Upper lobe of left lung (tissue), 6 donors: ENCODE measurements at regions not wholly inside any gene's neighbourhood (a gene's known extent, or its start where the extent isn't known, plus 50 kb on each side); places are given as distances from the start of the nearest gene placed in this dataset.

Experiments
- ATAC-seq, 2 donors: fragments of 200-7000 bp; cut with Tn5 transposase; one replicate each; pipeline ENCODE4 v1.9.1; 2022; ENCODE audit warnings: mild to moderate bottlenecking in 2 of 2, moderate library complexity in 2 of 2; ENCODE audit not compliant: low FRiP score in 2 of 2
- DNase-seq, 2 donors: peaks; one replicate each; pipeline ENCODE4 v3.0.0-alpha.2; 2019 to 2020
- H3K27ac ChIP-seq, 4 donors: fragments of 200-600 bp; sonication (generic); one replicate each; pipeline ENCODE4 v1.5.1; 2016 to 2019
- H3K27me3 ChIP-seq, 4 donors: fragments of 200-600 bp; sonication (generic); one replicate each; pipeline ENCODE4 v1.5.1; 2017 to 2019
- H3K36me3 ChIP-seq, 4 donors: fragments of 200-600 bp; sonication (generic); one replicate each; pipeline ENCODE4 v1.5.1; 2016 to 2019
- H3K4me1 ChIP-seq, 4 donors: fragments of 200-600 bp; sonication (generic); one replicate each; pipeline ENCODE4 v1.5.1; 2018 to 2019
- H3K4me3 ChIP-seq, 4 donors: fragments of 200-600 bp; sonication (generic); one replicate each; pipeline ENCODE4 v1.5.1; 2017 to 2019; ENCODE audit warnings: mild to moderate bottlenecking in 2 of 4, moderate library complexity in 1 of 4
- H3K9me3 ChIP-seq, 4 donors: fragments of 200-600 bp; sonication (generic); one replicate each; pipeline ENCODE4 v1.5.1; 2018 to 2019
- EP300 ChIP-seq, 4 donors: sonication (generic); formaldehyde crosslinking; IDR thresholded peaks; one replicate each; pipeline ENCODE4 v1.5.1; 2017; ENCODE audit warnings: antibody characterized with exemption in 4 of 4, control low read depth in 2 of 4
- POLR2A ChIP-seq, 4 donors: fragments of 450-650 bp; IDR thresholded peaks; one replicate each; pipeline ENCODE4 v1.5.1; 2016 to 2017; ENCODE audit warnings: antibody characterized with exemption in 4 of 4, mild to moderate bottlenecking in 2 of 4
- POLR2AphosphoS5 ChIP-seq, 2 donors: sonication (generic); formaldehyde crosslinking; IDR thresholded peaks; one replicate each; pipeline ENCODE4 v1.5.1; 2017; ENCODE audit warnings: antibody characterized with exemption in 2 of 2
- WGBS, 2 donors: methylation state at CpG; one replicate each; pipeline ENCODE4 v1.1.5; 2017 to 2018; 5-methylcytosine and 5-hydroxymethylcytosine counted together
- small RNA-seq, 4 donors: library from RNA; depleted of rRNA; stranded (forward); fragments of <200 nt; gene quantifications; one replicate each; pipeline ENCODE3, GENCODE V24; 2016
- TF ChIP-seq, protein P1 (sequence below), 6 experiments: fragments of 450-650 bp in 4 of 6; fragments of 200-600 bp in 2 of 6; sonication (generic) in 2 of 6; IDR thresholded peaks; one replicate each; pipeline ENCODE4 v1.5.1; 2016 to 2019; ENCODE audit warnings: antibody characterized with exemption in 6 of 6
- donor health status: DM: no; HTN: no; CAD: no; lungs with moderate emphysema.
- donor health status: DM: no; HTN: yes; CAD: no; lungs with severe emphysema.

DNA sequence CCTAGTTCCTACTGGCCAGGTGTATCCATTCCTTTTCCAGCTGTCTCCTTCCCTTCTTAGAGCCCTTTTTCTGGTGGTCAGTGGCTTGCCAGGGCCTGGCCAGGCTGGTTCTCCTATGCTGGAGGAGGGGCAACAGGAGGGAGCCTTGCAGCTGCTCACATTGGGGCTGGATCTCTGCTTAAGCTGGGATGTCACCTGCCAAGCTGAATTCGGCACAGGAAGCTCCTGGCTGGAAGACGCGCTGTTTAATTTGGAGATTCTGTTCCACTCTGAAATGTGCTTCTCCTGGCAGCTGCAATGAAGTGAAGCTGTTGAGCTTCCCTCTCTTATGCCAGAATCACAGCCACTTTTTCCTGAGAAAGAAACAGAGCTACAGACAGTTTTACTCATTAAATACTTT, 56.0 kb upstream of the POU3F1 start:
- Histone ChIP-seq H3K4me3 (no peak overlapping the region), H3K27me3 (no peaks in the 10 kb centered on the region), H3K27ac (no peak overlapping the region), H3K9me3 (no peaks in the 10 kb centered on the region), H3K4me1 (no peaks in the 10 kb centered on the region), H3K36me3 (no peaks in the 10 kb centered on the region)
- WGBS, 2 donors, result 80 to 96% methylated on average over 3 of the region's 3 CpGs
- DNase-seq (no peak), ATAC-seq (no peak)
- TF ChIP-seq EP300 (IDR thresholded peaks at IDR 0.05) (no peak), POLR2A (IDR thresholded peaks at IDR 0.05) (no peak), POLR2AphosphoS5 (IDR thresholded peaks at IDR 0.05) (no peak)
- TF ChIP-seq, protein P1, sequence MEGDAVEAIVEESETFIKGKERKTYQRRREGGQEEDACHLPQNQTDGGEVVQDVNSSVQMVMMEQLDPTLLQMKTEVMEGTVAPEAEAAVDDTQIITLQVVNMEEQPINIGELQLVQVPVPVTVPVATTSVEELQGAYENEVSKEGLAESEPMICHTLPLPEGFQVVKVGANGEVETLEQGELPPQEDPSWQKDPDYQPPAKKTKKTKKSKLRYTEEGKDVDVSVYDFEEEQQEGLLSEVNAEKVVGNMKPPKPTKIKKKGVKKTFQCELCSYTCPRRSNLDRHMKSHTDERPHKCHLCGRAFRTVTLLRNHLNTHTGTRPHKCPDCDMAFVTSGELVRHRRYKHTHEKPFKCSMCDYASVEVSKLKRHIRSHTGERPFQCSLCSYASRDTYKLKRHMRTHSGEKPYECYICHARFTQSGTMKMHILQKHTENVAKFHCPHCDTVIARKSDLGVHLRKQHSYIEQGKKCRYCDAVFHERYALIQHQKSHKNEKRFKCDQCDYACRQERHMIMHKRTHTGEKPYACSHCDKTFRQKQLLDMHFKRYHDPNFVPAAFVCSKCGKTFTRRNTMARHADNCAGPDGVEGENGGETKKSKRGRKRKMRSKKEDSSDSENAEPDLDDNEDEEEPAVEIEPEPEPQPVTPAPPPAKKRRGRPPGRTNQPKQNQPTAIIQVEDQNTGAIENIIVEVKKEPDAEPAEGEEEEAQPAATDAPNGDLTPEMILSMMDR (IDR thresholded peaks at IDR 0.05), result no peak

DNA sequence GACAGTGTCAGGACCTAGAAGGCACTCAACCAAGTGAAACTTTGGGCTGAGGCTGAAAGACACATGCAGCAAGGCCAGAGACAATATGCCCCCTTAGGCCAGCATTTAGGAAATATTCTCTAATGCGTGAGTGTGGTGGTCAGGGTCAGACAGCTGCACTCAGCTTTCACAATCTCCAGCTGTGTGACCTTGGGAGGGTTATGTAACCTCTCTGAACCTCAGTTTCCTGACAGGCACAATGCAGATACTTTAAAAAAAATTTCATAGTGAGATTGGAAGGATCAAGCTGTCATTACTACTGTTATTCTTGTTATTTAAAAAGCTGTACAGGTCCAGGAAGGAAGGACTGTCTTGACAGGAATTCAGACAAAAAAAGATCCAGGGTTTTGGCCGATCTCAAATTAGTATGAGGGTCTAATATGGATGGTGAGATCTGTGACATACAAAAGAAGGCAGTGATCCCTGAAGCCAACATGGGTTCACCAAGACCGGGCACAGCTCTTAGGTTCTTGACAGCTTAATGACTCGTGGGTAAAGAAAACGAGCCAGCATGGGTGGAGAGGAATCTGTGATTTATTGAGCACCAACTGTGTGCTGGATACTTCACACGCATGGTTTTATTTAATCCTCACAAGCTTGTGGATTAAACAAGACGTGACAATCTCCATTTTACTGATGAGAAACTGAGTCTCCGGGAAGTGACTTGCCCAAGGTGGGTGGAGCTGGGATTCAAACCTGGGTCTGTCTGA, 54.6 kb upstream of the POU3F1 start:
- Histone ChIP-seq H3K36me3 (no peaks in the 10 kb centered on the region), H3K4me1 (no peaks in the 10 kb centered on the region), H3K9me3 (no peaks in the 10 kb centered on the region), H3K4me3 (no peak overlapping the region), H3K27ac (no peak overlapping the region), H3K27me3 (no peaks in the 10 kb centered on the region)
- no peak for ATAC-seq
- no peak for DNase-seq
- WGBS, 2 donors, result 78 to 82% methylated on average over 8 of the region's 8 CpGs
- TF ChIP-seq, protein P1 (IDR thresholded peaks at IDR 0.05), result no peak
- TF ChIP-seq POLR2A (IDR thresholded peaks at IDR 0.05) (no peak), EP300 (IDR thresholded peaks at IDR 0.05) (no peak), POLR2AphosphoS5 (IDR thresholded peaks at IDR 0.05) (no peak)

DNA sequence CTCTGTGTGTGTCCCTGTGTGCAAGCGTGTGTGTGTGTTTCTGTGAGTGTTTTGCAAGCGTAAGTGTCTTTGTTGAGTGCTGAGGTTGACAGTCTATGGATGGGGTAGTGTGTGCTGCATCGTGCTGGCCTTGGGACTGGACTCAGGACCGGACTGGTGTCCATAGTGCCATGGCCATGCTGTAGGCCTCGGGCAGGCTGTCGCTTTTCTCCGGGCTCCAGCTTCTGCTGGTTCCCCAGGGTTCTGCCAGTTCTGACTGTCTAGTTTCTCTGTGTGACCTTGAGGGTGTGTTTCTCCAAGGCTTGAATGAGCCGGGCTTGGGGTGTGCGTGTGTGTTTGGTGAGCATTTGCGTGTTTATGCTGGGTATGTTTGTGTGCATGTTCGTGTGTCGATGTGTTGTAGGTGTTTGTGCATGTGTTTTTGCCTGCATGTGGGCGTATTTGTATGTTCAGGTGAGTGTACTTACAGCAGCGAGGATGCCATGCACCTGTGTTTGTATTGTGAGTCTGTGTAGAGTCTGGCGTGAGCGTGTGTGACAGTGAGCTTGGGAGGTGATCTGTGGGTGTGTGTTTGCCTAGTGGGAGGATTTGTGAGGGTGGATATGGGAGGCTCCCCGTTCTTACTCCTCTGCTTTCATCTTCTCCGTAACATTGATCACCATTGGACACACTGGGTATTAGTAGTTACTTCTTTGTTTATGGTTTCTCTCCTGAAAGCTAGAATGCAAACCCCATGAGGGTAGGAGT, 51.7 kb upstream of the POU3F1 start:
- ATAC-seq (no peak), DNase-seq (no peak)
- H3K27ac ChIP-seq, result no peak overlapping the region
- no peaks in the 10 kb centered on the region for H3K9me3 ChIP-seq
- H3K27me3 ChIP-seq, result no peaks in the 10 kb centered on the region
- H3K4me3 ChIP-seq, result no peak overlapping the region
- H3K4me1 ChIP-seq, result no peaks in the 10 kb centered on the region
- WGBS, 2 donors, result 88 to 90% methylated on average over 14 to 18 of the region's 18 CpGs
- TF ChIP-seq POLR2A (IDR thresholded peaks at IDR 0.05), result no peak
- no peak for TF ChIP-seq EP300 (IDR thresholded peaks at IDR 0.05)
- TF ChIP-seq, protein P1 (IDR thresholded peaks at IDR 0.05), result no peak
- TF ChIP-seq POLR2AphosphoS5 (IDR thresholded peaks at IDR 0.05), result no peak
- H3K36me3 ChIP-seq, result no peaks in the 10 kb centered on the region

DNA sequence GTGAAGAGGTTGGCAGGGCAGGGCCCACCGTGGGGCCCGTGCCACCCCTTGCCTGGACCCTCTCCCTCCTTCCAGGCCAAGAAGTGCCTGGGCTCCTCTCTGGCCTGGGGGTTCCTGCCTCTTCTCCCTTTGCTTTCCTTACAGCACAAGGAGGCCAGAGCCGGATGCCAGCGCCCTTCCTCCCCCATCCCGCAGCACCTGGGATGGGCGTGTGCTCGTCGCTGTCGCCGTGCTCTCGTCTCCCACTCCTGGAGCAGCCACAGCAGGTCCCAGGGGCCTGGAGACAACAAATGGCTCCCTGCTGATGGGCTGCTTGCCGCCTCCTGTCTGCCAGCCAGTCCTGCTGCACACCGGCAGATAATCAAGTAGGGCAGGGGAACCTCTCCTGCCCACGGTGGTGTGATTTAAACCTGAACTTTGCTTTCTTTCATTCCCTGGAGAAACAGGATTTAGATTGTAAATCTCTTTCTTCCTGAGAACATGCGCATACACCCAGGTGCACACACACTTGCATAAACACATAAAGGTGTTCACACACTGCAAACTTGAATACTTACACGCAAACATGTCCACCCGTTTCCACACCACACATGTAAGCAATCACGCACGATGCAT, 50.8 kb upstream of the POU3F1 start:
- DNase-seq, result no peak
- no peaks in the 10 kb centered on the region for H3K27me3 ChIP-seq
- H3K36me3 ChIP-seq, result no peaks in the 10 kb centered on the region
- no peak overlapping the region for H3K27ac ChIP-seq
- no peaks in the 10 kb centered on the region for H3K9me3 ChIP-seq
- WGBS, 2 donors, result 71 to 80% methylated on average over 18 to 19 of the region's 19 CpGs
- no peak overlapping the region for H3K4me3 ChIP-seq
- no peak for ATAC-seq
- no peak for TF ChIP-seq POLR2A (IDR thresholded peaks at IDR 0.05)
- TF ChIP-seq, protein P1 (IDR thresholded peaks at IDR 0.05), result no peak
- no peak for TF ChIP-seq EP300 (IDR thresholded peaks at IDR 0.05)
- no peak for TF ChIP-seq POLR2AphosphoS5 (IDR thresholded peaks at IDR 0.05)
- H3K4me1 ChIP-seq, result no peaks in the 10 kb centered on the region

Small RNA genes lying in the stretch of these regions (small RNA-seq; reads per million reads assigned to genes)
- 0 reads per million in 4 donors for gene RNU6-753P
